Activated CD4-positive, alpha-beta memory T cell treated with anti-CD3 and anti-CD28 coated beads, Interleukin-2, amount 10 ng/mL, durations not matched to agents 7 days and 5 days (primary cell): ENCODE measurements at regions not wholly inside any gene's neighbourhood (a gene's known extent, or its start where the extent isn't known, plus 50 kb on each side); places are given as distances from the start of the nearest gene placed in this dataset.

Experiments
- CTCF ChIA-PET: fragments of 350-600 bp; sonication (Branson Sonifier 250); formaldehyde crosslinking; loops from one replicate; lab custom pipeline; 2021; ENCODE audit warnings: antibody characterized with exemption, inconsistent platforms; lab: Charles Lee
- POLR2A ChIA-PET: fragments of 350-600 bp; sonication (Branson Sonifier 250); formaldehyde crosslinking; loops from one replicate; lab custom pipeline; 2021; ENCODE audit warnings: antibody characterized with exemption; lab: Charles Lee
- DNase-seq: peaks from one replicate; pipeline ENCODE4 v3.0.0-alpha.2; 2020
- H3K27ac Mint-ChIP-seq: one replicate; pipeline ENCODE4 v1.8.0; 2021; ENCODE audit warnings: mild to moderate bottlenecking, mixed read lengths
- H3K27me3 Mint-ChIP-seq: one replicate; pipeline ENCODE4 v1.8.0; 2021; ENCODE audit warnings: mixed read lengths
- H3K36me3 Mint-ChIP-seq: one replicate; pipeline ENCODE4 v1.8.0; 2021; ENCODE audit warnings: low read depth, mixed read lengths
- H3K4me1 Mint-ChIP-seq: one replicate; pipeline ENCODE4 v1.8.0; 2021; ENCODE audit warnings: mixed read lengths
- H3K4me3 Mint-ChIP-seq: one replicate; pipeline ENCODE4 v1.8.0; 2021; ENCODE audit warnings: mild to moderate bottlenecking, mixed read lengths
- H3K9me3 Mint-ChIP-seq: one replicate; pipeline ENCODE4 v1.8.0; 2021; ENCODE audit warnings: mixed read lengths

DNA sequence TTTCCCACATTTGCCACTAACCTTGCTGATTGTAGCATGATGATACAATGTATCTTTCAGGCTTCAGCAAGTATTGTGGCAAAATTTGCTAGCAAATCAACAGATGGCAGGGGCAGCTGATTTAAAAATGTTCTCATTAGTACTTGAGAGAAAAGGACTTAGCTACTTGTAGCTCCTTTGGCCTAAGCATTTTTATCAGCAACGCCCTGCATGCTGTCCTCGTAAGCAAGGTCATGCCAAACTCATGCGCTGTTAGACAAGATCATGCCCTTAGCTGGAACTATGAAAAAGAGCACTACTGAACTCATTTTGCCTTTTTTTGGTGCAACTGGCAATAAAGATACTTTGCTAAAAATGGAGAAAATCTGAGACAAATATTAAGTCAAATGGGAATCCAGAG is 197.1 kb downstream of the ICE1 start:
- Mint-ChIP-seq H3K27me3 (peaks cover 12% of the 10 kb centered on the region), H3K9me3 (peaks cover 10% of the 10 kb centered on the region), H3K4me3 (no peak overlapping the region), H3K4me1 (no peaks in the 10 kb centered on the region), H3K27ac (no peak overlapping the region), H3K36me3 (no peaks in the 10 kb centered on the region)
- no peak for DNase-seq
- POLR2A ChIA-PET, result no interaction called here
- CTCF ChIA-PET, result no interaction called here

DNA sequence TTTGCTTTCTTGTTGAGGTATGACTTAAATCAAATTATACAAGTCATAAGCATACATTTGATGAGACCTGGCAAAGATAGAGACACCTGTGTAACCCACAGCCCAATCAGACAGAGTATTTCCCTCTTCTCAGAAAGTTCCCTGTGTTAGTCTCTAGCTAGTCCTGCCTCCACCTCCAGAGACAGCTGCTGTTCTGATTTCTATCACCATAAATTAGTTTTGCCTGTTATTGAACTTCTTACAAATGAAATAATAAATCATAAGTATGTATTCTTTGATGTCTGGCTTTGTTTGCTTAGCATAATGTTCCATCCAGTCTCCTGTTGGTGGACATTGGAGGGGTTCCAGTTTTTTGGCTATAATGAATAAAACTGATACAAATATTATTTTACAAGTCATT is 194.5 kb downstream of the ICE1 start:
- H3K36me3 Mint-ChIP-seq, result no peaks in the 10 kb centered on the region
- peaks cover 12% of the 10 kb centered on the region for H3K27me3 Mint-ChIP-seq
- H3K4me1 Mint-ChIP-seq, result no peaks in the 10 kb centered on the region
- H3K27ac Mint-ChIP-seq, result no peak overlapping the region
- no peaks in the 10 kb centered on the region for H3K9me3 Mint-ChIP-seq
- no peak overlapping the region for H3K4me3 Mint-ChIP-seq
- ChIA-PET CTCF (no interaction called here), POLR2A (interaction anchor here (0.7 kb wide), 1 partner anchor 16 kb away, joined by 3 read pairs; no protein-coding TSS in a partner anchor)
- DNase-seq, result no peak

DNA sequence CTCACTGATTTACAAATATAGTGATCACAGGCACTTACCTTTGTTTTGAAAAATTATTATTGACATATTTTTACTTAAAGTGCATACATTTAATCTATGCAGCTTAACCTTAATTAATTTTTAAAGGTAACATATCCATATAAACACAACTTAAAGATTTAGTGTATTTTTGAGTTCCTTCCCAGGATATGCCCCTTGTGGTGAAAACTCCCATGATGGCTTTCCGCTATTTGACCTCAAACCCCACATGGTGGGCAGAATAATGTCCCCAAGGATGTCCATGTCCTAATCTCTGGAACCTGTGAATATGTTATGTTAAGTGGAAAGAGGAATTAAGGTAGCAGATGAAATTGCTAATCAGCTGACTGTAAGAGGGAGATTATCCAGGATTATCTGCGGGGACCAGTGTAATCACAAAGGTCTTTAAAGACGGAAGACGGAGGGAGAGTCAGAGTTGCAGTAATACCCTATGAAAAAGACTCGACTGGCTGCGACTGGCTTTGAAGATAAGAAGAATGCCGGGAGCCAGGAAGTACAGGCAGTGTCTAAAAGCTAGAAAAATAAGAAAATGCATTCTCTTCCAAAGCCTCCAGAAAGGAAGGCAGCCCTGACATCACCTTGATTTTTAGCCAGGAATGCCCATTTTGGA is 193.9 kb downstream of the ICE1 start:
- ChIA-PET POLR2A (interaction anchor here (0.7 kb wide), 1 partner anchor 16 kb away, joined by 3 read pairs; no protein-coding TSS in a partner anchor), CTCF (no interaction called here)
- Mint-ChIP-seq H3K36me3 (no peaks in the 10 kb centered on the region), H3K4me3 (no peak overlapping the region), H3K27me3 (peaks cover 12% of the 10 kb centered on the region), H3K4me1 (no peaks in the 10 kb centered on the region), H3K27ac (no peak overlapping the region), H3K9me3 (no peaks in the 10 kb centered on the region)
- DNase-seq, result no peak

DNA sequence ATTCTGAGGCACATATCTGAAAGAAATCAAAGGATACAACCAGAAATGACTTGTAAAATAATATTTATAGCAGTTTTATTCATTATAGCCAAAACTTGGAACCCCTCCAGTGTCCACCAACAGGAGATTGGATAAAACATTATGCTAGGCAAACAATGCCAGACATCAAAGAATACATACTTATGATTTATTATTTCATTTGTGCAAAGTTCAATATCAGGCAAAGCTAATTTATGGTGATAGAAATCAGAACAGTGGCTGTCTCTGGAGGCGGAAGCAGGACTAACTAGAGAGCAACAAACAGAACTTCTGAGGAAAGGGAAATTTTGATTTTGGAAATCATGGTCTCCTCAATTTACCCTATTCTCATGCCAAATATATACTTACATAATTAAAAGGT is 193.1 kb downstream of the ICE1 start:
- POLR2A ChIA-PET, result no interaction called here
- H3K36me3 Mint-ChIP-seq, result no peaks in the 10 kb centered on the region
- DNase-seq, result no peak
- no peaks in the 10 kb centered on the region for H3K4me1 Mint-ChIP-seq
- H3K27ac Mint-ChIP-seq, result no peak overlapping the region
- no peak overlapping the region for H3K4me3 Mint-ChIP-seq
- CTCF ChIA-PET, result no interaction called here
- peaks cover 12% of the 10 kb centered on the region for H3K27me3 Mint-ChIP-seq
- no peaks in the 10 kb centered on the region for H3K9me3 Mint-ChIP-seq

DNA sequence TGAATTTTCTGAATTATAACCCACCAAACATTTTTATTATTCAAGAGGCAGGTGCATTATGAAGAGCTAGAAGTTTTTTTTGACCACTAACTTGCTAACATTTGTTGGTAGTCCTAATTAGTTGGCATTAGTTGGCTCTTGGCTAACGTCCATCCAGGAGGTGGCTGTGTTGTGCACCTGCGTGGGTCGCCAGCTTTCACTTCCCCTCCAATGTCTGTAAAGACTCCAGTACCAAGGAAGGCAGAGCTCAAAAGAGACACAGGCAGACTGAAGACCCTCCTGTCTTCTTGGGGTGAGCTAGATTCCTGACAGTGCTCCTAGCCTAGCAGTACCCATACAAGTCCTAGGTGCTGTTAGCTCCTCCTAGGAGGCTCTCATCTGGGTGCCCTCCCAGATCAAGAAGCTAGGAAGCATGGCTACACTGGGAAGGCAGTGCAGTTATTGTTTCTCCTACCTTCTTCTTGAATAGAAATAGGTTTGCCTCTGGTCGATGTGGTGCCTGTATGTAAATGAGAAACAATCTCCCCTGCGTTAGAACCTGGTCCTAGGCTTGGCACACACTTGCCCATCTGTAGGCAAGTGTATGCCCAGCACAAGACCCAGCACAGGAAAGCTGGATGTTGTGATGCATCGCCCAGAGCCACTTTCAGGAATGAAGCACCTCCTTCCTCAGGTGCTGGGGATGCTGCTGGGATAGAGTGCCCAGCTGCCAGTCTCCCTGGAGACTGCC is 190.9 kb downstream of the ICE1 start:
- no peaks in the 10 kb centered on the region for H3K9me3 Mint-ChIP-seq
- no peak for DNase-seq
- ChIA-PET CTCF (no interaction called here), POLR2A (no interaction called here)
- peaks cover 12% of the 10 kb centered on the region for H3K27me3 Mint-ChIP-seq
- no peaks in the 10 kb centered on the region for H3K4me1 Mint-ChIP-seq
- H3K4me3 Mint-ChIP-seq, result no peak overlapping the region
- H3K27ac Mint-ChIP-seq, result no peak overlapping the region
- no peaks in the 10 kb centered on the region for H3K36me3 Mint-ChIP-seq

DNA sequence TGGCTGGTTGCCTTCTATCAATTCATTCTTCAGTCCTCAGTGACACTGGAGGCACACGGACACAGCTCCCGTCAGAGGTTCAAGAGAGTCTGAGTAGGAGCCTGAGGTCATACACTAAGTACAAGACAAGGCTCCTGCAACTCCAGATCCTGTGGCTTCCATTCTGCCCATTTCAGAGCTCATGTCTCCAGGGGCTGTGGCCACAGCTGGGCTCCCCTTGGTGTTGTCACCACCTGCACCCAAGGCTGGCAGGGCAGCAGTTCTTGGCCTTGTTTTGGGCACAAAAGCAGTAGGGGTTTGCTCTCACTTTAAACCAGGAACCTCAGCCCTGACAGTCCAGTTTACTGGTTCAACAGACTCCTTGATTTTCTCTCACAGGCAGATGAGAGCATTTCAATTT is 189.6 kb downstream of the ICE1 start:
- Mint-ChIP-seq H3K4me1 (no peaks in the 10 kb centered on the region), H3K36me3 (no peaks in the 10 kb centered on the region), H3K9me3 (no peaks in the 10 kb centered on the region), H3K4me3 (no peak overlapping the region), H3K27me3 (peaks cover 7% of the 10 kb centered on the region), H3K27ac (no peak overlapping the region)
- CTCF ChIA-PET, result no interaction called here
- POLR2A ChIA-PET, result no interaction called here
- DNase-seq, result no peak

DNA sequence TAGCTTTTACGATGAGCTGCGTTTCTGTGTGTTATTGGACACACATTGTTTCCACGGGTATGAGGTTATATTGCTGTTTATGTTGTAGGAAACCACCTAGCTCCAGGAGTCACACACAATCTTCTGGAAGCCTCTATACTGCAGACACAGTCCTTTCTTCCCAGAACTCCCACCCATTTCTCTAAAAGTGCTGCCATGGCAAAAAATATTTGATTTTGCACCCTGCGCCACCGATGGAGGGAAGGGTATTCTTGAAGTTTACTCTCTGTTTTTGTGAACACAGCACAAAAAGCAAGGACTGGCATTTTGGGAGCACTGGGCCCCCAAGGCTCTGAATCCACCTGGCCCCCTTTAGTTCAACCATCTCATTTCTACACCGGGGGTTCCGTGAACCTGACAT is 187.5 kb downstream of the ICE1 start:
- H3K4me3 Mint-ChIP-seq, result no peak overlapping the region
- no peak overlapping the region for H3K27ac Mint-ChIP-seq
- ChIA-PET CTCF (no interaction called here), POLR2A (no interaction called here)
- no peaks in the 10 kb centered on the region for H3K27me3 Mint-ChIP-seq
- DNase-seq, result no peak
- H3K9me3 Mint-ChIP-seq, result no peaks in the 10 kb centered on the region
- H3K36me3 Mint-ChIP-seq, result no peaks in the 10 kb centered on the region
- H3K4me1 Mint-ChIP-seq, result no peaks in the 10 kb centered on the region

DNA sequence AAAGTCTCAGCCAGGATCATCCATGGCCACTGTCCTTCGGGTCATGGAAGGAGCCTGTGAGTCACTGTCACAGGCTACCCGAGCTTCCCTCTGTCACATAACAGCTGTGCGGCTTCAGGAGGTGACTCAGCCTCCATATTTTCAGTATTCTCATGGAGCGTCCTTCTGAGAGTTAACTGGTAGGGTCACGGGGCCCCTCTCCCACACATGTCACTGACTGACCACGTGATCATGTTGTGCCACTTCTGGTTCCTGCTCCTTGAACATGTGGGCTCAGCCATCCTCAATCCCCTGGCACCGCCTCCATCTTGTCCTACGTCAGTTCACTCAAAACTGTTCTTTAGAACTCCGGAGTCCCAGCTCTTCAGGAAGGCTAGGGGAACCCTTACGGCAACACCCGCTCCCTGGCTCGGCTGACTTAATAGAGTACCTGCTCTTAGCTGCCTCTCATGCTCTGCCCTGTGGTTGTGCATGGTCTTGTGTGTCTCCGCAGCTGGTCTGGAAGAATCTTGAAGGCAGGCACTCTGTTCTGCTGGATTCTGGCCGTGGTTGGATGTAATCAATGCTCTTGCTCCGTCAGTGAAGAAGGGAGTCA is 182.8 kb downstream of the ICE1 start:
- ChIA-PET CTCF (no interaction called here), POLR2A (no interaction called here)
- DNase-seq, result no peak
- no peaks in the 10 kb centered on the region for H3K4me1 Mint-ChIP-seq
- H3K9me3 Mint-ChIP-seq, result no peaks in the 10 kb centered on the region
- H3K27ac Mint-ChIP-seq, result no peak overlapping the region
- H3K27me3 Mint-ChIP-seq, result no peaks in the 10 kb centered on the region
- H3K36me3 Mint-ChIP-seq, result no peaks in the 10 kb centered on the region
- no peak overlapping the region for H3K4me3 Mint-ChIP-seq

DNA sequence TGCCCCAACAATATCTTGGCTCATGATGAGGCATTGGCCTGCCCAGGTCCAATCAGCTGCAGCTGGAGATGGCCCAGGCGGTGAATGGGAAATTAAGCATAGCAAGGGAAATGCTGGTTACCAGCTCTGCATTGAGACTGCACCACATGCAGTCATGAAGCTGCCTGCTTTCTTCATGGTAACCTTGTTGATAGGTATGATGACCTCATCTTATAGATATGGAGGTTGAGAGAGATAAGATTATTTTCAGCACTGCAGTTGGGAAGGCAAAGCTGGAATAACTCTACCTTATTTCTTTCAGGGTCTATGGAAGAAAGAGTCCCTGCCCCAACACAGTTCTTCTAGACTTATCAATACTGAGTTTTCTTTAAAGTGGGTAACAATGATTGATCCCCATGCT is 180.1 kb downstream of the ICE1 start:
- Mint-ChIP-seq H3K27ac (no peak overlapping the region), H3K4me3 (no peak overlapping the region), H3K4me1 (no peaks in the 10 kb centered on the region), H3K9me3 (no peaks in the 10 kb centered on the region), H3K27me3 (no peaks in the 10 kb centered on the region), H3K36me3 (no peaks in the 10 kb centered on the region)
- CTCF ChIA-PET, result no interaction called here
- POLR2A ChIA-PET, result no interaction called here
- DNase-seq, result no peak

DNA sequence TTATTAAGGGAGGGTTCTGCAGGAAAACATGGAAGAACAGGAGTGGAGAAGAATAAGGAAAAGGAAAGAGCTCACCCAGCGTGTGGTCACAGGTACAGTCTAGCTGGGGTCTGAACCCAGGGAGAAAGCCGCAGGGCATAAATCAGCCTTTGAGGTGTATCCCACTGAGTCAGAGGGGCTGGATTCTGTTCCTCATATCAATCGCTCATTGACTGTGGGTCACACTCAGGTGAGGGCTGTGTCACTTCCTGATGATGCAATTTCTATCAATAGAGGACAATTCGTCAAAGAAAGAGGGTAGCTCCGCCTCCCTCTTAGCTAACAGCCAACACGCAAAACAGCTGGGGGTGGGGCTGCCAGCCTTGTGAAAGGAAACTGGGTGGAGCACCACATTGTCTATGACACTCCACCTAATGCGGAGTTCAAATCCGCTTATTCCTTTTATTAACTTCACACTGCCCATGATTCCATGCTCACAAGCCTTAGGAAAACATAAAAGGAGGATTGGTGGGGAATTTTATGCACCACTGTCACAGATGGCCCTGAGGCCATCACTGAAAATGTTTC is 176.2 kb downstream of the ICE1 start:
- ChIA-PET CTCF (no interaction called here), POLR2A (no interaction called here)
- H3K27me3 Mint-ChIP-seq, result peaks cover 2% of the 10 kb centered on the region

DNA sequence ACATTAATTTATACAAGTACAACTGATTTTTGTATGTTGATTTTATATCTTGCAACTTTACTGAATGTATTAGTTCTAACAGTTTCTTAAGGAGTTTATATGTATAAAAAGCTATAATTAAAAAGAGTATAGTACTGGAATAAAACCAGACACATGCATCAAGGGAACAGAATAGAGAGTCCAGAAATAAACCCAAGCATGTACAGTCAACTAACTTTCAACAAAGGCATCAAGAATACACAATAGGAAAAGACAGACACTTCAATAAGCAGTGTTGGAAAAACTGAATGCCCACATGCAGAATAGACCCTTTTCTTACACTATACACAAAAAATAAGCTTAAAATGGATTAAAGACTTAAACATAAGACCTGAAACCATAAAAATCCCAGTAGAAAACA is 170.9 kb downstream of the ICE1 start:
- DNase-seq, result no peak
- CTCF ChIA-PET, result no interaction called here
- Mint-ChIP-seq H3K27ac (no peak overlapping the region), H3K36me3 (no peaks in the 10 kb centered on the region), H3K9me3 (no peaks in the 10 kb centered on the region), H3K4me3 (no peak overlapping the region), H3K27me3 (peaks cover 2% of the 10 kb centered on the region), H3K4me1 (no peaks in the 10 kb centered on the region)
- POLR2A ChIA-PET, result no interaction called here

More for the DNA sequence above, 176.2 kb downstream of the ICE1 start:
- H3K4me3 Mint-ChIP-seq, result no peak overlapping the region
- H3K27ac Mint-ChIP-seq, result no peak overlapping the region
- H3K36me3 Mint-ChIP-seq, result no peaks in the 10 kb centered on the region
- DNase-seq, result no peak
- H3K9me3 Mint-ChIP-seq, result no peaks in the 10 kb centered on the region
- H3K4me1 Mint-ChIP-seq, result no peaks in the 10 kb centered on the region

DNA sequence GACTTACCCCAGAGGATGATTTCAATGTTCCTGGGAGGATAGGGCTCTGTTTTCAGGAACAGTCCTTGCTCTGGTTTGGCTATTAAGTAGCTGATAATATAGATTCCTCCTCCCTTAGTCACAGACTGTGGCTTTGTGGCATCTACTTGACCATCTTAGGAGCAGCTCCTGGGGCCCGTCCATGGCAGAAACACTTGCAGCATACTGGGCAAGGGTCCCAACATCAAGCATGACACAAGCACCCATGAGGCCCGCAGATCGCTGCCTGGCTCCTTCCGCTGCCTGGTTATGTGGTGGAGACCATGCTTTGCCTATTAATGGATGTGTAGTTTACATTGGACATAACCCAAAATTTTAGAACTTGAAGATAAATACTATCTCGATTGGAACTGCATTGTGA is 170.1 kb downstream of the ICE1 start:
- Mint-ChIP-seq H3K27ac (no peak overlapping the region), H3K36me3 (no peaks in the 10 kb centered on the region), H3K4me1 (no peaks in the 10 kb centered on the region), H3K4me3 (no peak overlapping the region), H3K9me3 (no peaks in the 10 kb centered on the region), H3K27me3 (peaks cover 2% of the 10 kb centered on the region)
- POLR2A ChIA-PET, result no interaction called here
- CTCF ChIA-PET, result no interaction called here
- no peak for DNase-seq

DNA sequence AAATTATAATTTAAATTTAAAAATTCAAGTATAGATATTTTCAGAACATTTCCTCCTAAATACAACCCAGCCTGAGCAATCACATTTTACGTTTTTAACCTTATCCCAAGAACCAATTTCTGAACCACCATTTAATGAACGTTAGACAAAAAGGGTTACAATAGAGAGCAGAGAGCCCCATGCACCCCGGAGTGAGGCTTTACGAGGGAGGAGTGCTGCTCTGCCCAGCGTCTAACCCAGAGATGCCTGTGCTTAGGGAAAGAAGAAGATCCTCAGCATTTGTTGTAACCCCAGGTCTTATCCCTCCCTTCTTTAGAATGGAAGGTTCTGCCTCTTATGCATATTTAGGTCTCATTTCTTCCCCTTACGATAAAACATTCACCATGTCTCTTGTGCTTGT is 169.1 kb downstream of the ICE1 start:
- ChIA-PET CTCF (no interaction called here), POLR2A (no interaction called here)
- Mint-ChIP-seq H3K4me3 (no peak overlapping the region), H3K36me3 (no peaks in the 10 kb centered on the region), H3K27ac (no peak overlapping the region), H3K4me1 (no peaks in the 10 kb centered on the region), H3K9me3 (no peaks in the 10 kb centered on the region), H3K27me3 (peaks cover 4% of the 10 kb centered on the region)
- no peak for DNase-seq
